Activated naive CD4-positive, alpha-beta T cell treated with anti-CD3 and anti-CD28 coated beads for 36 hours (primary cell): ENCODE measurements at regions not wholly inside any gene's neighbourhood (a gene's known extent, or its start where the extent isn't known, plus 50 kb on each side); places are given as distances from the start of the nearest gene placed in this dataset.

Experiments used
- CTCF ChIA-PET: fragments of 350-600 bp; sonication (Branson Sonifier 250); formaldehyde crosslinking; loops from one replicate; lab custom pipeline; 2021; ENCODE audit warnings: antibody characterized with exemption; lab: Charles Lee
- DNase-seq: peaks from one replicate; pipeline ENCODE4 v3.0.0-alpha.2; 2020
- H3K27ac Mint-ChIP-seq: one replicate; pipeline ENCODE4 v1.8.0; 2021; ENCODE audit warnings: mild to moderate bottlenecking, mixed read lengths
- H3K27me3 Mint-ChIP-seq: one replicate; pipeline ENCODE4 v1.8.0; 2021; ENCODE audit warnings: low read depth, mixed read lengths
- H3K36me3 Mint-ChIP-seq: one replicate; pipeline ENCODE4 v1.8.0; 2021; ENCODE audit warnings: low read depth, mixed read lengths
- H3K4me1 Mint-ChIP-seq: one replicate; pipeline ENCODE4 v1.8.0; 2021; ENCODE audit warnings: low read depth, mixed read lengths
- H3K4me3 Mint-ChIP-seq: one replicate; pipeline ENCODE4 v1.8.0; 2021; ENCODE audit warnings: mild to moderate bottlenecking, moderate library complexity, mixed read lengths
- H3K9me3 Mint-ChIP-seq: one replicate; pipeline ENCODE4 v1.8.0; 2021; ENCODE audit warnings: mixed read lengths
- intact Hi-C: fragments of 100-400 bp; cut with micrococcal nuclease; formaldehyde crosslinking; loops from one replicate; pipeline ENCODE4 v1.15.1; 2023

GRCh38 chr5:84568171-84568570, 183.5 kb upstream of the EDIL3 start:
- H3K27ac Mint-ChIP-seq = no peak overlapping the region
- H3K36me3 Mint-ChIP-seq = no peaks in the 10 kb centered on the region
- H3K27me3 Mint-ChIP-seq = no peaks in the 10 kb centered on the region
- CTCF ChIA-PET = no interaction called here
- intact Hi-C loops = no loop called here
- no peak for DNase-seq
- H3K9me3 Mint-ChIP-seq = peaks cover 2% of the 10 kb centered on the region
- no peak overlapping the region for H3K4me3 Mint-ChIP-seq
- no peaks in the 10 kb centered on the region for H3K4me1 Mint-ChIP-seq

GRCh38 chr5:84565866-84566265, 181.2 kb upstream of the EDIL3 start:
- Mint-ChIP-seq H3K4me3 (no peak overlapping the region), H3K4me1 (no peaks in the 10 kb centered on the region), H3K27me3 (no peaks in the 10 kb centered on the region), H3K36me3 (no peaks in the 10 kb centered on the region), H3K9me3 (peaks cover 4% of the 10 kb centered on the region), H3K27ac (no peak overlapping the region)
- intact Hi-C loops = no loop called here
- no peak for DNase-seq
- CTCF ChIA-PET = no interaction called here

GRCh38 chr5:84564321-84565075, 179.8 kb upstream of the EDIL3 start:
- CTCF ChIA-PET = interaction anchor here (0.7 kb wide), 1 partner anchor 48 kb away, joined by 4 read pairs; no protein-coding TSS in a partner anchor
- DNase-seq = no peak
- intact Hi-C loops = no loop called here

GRCh38 chr5:84550222-84550621, 165.5 kb upstream of the EDIL3 start:
- no peak for DNase-seq
- H3K4me3 Mint-ChIP-seq = no peak overlapping the region
- CTCF ChIA-PET = no interaction called here
- intact Hi-C loops = no loop called here
- no peaks in the 10 kb centered on the region for H3K4me1 Mint-ChIP-seq
- H3K27ac Mint-ChIP-seq = no peak overlapping the region
- H3K36me3 Mint-ChIP-seq = no peaks in the 10 kb centered on the region
- H3K9me3 Mint-ChIP-seq = peaks cover 2% of the 10 kb centered on the region
- no peaks in the 10 kb centered on the region for H3K27me3 Mint-ChIP-seq

More at GRCh38 chr5:84564321-84565075, 179.8 kb upstream of the EDIL3 start:
- no peak overlapping the region for H3K4me3 Mint-ChIP-seq
- H3K9me3 Mint-ChIP-seq = peaks cover 3% of the 10 kb centered on the region
- H3K4me1 Mint-ChIP-seq = no peaks in the 10 kb centered on the region
- no peaks in the 10 kb centered on the region for H3K36me3 Mint-ChIP-seq
- H3K27me3 Mint-ChIP-seq = no peaks in the 10 kb centered on the region
- H3K27ac Mint-ChIP-seq = no peak overlapping the region

- H3K4me3 Mint-ChIP-seq = no peak overlapping the region
- H3K36me3 Mint-ChIP-seq = no peaks in the 10 kb centered on the region
- H3K27me3 Mint-ChIP-seq = no peaks in the 10 kb centered on the region
- no peak overlapping the region for H3K27ac Mint-ChIP-seq
- no peaks in the 10 kb centered on the region for H3K4me1 Mint-ChIP-seq
- DNase-seq = no peak
- H3K9me3 Mint-ChIP-seq = no peaks in the 10 kb centered on the region
- intact Hi-C loops = no loop called here
- CTCF ChIA-PET = no interaction called here
Measured at GRCh38 chr5:84549054-84549453, 164.4 kb upstream of the EDIL3 start.

GRCh38 chr5:84546686-84547085, 162.0 kb upstream of the EDIL3 start:
- intact Hi-C loops = no loop called here
- Mint-ChIP-seq H3K36me3 (no peaks in the 10 kb centered on the region), H3K4me1 (no peaks in the 10 kb centered on the region), H3K4me3 (no peak overlapping the region), H3K9me3 (no peaks in the 10 kb centered on the region), H3K27me3 (no peaks in the 10 kb centered on the region), H3K27ac (no peak overlapping the region)
- no peak for DNase-seq
- CTCF ChIA-PET = no interaction called here

- no peaks in the 10 kb centered on the region for H3K36me3 Mint-ChIP-seq
- H3K27me3 Mint-ChIP-seq = no peaks in the 10 kb centered on the region
- H3K4me1 Mint-ChIP-seq = no peaks in the 10 kb centered on the region
- H3K27ac Mint-ChIP-seq = no peak overlapping the region
- no peak for DNase-seq
- H3K9me3 Mint-ChIP-seq = peaks cover 11% of the 10 kb centered on the region
- H3K4me3 Mint-ChIP-seq = no peak overlapping the region
- intact Hi-C loops = no loop called here
- CTCF ChIA-PET = no interaction called here
Measured at GRCh38 chr5:84536797-84537196, 152.1 kb upstream of the EDIL3 start.

- H3K4me1 Mint-ChIP-seq = no peaks in the 10 kb centered on the region
- intact Hi-C loops = no loop called here
- H3K27me3 Mint-ChIP-seq = no peaks in the 10 kb centered on the region
- CTCF ChIA-PET = no interaction called here
- H3K9me3 Mint-ChIP-seq = peaks cover 5% of the 10 kb centered on the region
- H3K27ac Mint-ChIP-seq = no peak overlapping the region
- H3K4me3 Mint-ChIP-seq = no peak overlapping the region
- DNase-seq = no peak
- H3K36me3 Mint-ChIP-seq = no peaks in the 10 kb centered on the region
Measured at GRCh38 chr5:84535281-84535680, 150.6 kb upstream of the EDIL3 start.

GRCh38 chr5:84524491-84524890, 139.8 kb upstream of the EDIL3 start:
- peaks cover 3% of the 10 kb centered on the region for H3K9me3 Mint-ChIP-seq
- CTCF ChIA-PET = interaction anchor here (0.6 kb wide), 1 partner anchor 753 kb away, joined by 4 read pairs; no protein-coding TSS in a partner anchor
- no peak overlapping the region for H3K27ac Mint-ChIP-seq
- H3K36me3 Mint-ChIP-seq = no peaks in the 10 kb centered on the region
- H3K4me1 Mint-ChIP-seq = no peaks in the 10 kb centered on the region
- intact Hi-C loops = no loop called here
- H3K4me3 Mint-ChIP-seq = no peak overlapping the region
- H3K27me3 Mint-ChIP-seq = no peaks in the 10 kb centered on the region
- no peak for DNase-seq

- H3K27me3 Mint-ChIP-seq = no peaks in the 10 kb centered on the region
- peaks cover 6% of the 10 kb centered on the region for H3K9me3 Mint-ChIP-seq
- no peak for DNase-seq
- no peaks in the 10 kb centered on the region for H3K4me1 Mint-ChIP-seq
- H3K36me3 Mint-ChIP-seq = no peaks in the 10 kb centered on the region
- CTCF ChIA-PET = no interaction called here
- intact Hi-C loops = no loop called here
- H3K27ac Mint-ChIP-seq = no peak overlapping the region
- H3K4me3 Mint-ChIP-seq = no peak overlapping the region
Measured at GRCh38 chr5:84518862-84519261, 134.2 kb upstream of the EDIL3 start.

GRCh38 chr5:84518370-84518769, 133.7 kb upstream of the EDIL3 start:
- DNase-seq = no peak
- Mint-ChIP-seq H3K4me3 (no peak overlapping the region), H3K27me3 (no peaks in the 10 kb centered on the region), H3K27ac (no peak overlapping the region), H3K9me3 (peaks cover 6% of the 10 kb centered on the region), H3K36me3 (no peaks in the 10 kb centered on the region), H3K4me1 (no peaks in the 10 kb centered on the region)
- CTCF ChIA-PET = no interaction called here
- intact Hi-C loops = no loop called here

GRCh38 chr5:84506625-84507024, 121.9 kb upstream of the EDIL3 start:
- no peak for DNase-seq
- Mint-ChIP-seq H3K27ac (no peak overlapping the region), H3K4me1 (no peaks in the 10 kb centered on the region), H3K27me3 (no peaks in the 10 kb centered on the region), H3K9me3 (no peaks in the 10 kb centered on the region), H3K4me3 (no peak overlapping the region), H3K36me3 (no peaks in the 10 kb centered on the region)
- intact Hi-C loops = no loop called here
- CTCF ChIA-PET = no interaction called here

- Mint-ChIP-seq H3K9me3 (peaks cover 4% of the 10 kb centered on the region), H3K4me1 (no peaks in the 10 kb centered on the region), H3K27ac (no peak overlapping the region), H3K27me3 (no peaks in the 10 kb centered on the region), H3K4me3 (no peak overlapping the region), H3K36me3 (no peaks in the 10 kb centered on the region)
- DNase-seq = no peak
- CTCF ChIA-PET = no interaction called here
- intact Hi-C loops = no loop called here
Measured at GRCh38 chr5:84494453-84494852, 109.8 kb upstream of the EDIL3 start.
